ENCODE measurements at regions not wholly inside any gene's neighbourhood (a gene's known extent, or its start where the extent isn't known, plus 50 kb on each side); places are given as distances from the start of the nearest gene placed in this dataset.

DNA sequence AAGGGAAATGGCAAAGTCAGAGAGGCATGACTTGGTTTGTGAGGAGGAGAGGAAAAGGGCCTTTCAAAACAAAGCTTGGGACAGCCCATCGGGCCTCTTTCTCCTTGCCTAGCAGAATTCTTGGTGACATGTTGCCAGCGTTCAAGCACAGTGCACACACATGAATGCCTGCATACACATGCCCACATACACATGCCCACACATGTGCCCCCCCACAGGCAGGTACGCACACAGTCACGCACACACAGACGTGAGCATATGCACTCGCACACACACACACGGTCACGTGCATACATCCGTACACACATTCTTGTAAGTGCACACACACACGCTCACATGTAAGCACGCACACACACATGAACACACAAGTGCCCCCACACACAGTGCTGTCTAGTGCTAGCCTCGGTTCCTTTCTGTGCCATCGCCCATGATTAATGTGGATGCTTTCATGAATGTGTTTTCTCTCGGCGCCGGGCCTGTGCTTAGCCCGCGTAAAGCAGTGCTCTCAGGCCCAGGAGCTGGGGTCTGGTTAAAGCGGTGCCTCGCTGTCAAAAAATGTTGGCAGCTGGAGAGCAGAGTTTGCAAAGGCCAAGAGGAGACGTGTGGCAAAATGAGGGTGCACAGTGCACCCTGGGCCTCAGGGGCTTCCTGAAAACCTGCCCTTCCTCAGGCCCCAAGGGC lies 328.8 kb upstream of the DIO3 start (continued):
- TF ChIP-seq ZNF462 (CRISPR knock-in tag; IDR thresholded peaks at IDR 0.05) (no peak), ETS1 (IDR thresholded peaks at IDR 0.05) (no peak), EZH2phosphoT487 (IDR thresholded peaks at IDR 0.05; ENCODE audit: unreplicated experiment) (no peak), ZNF331 (CRISPR knock-in tag; IDR thresholded peaks at IDR 0.05; ENCODE audit: low read depth) (no peak), EZH2 (IDR thresholded peaks at IDR 0.05; ENCODE audit: low read depth, unreplicated experiment) (no peak), CREB1 (CRISPR knock-in tag; IDR thresholded peaks at IDR 0.05; ENCODE audit: low read depth) (no peak), POLR2AphosphoS5 (IDR thresholded peaks at IDR 0.05; ENCODE audit: low read depth) (no peak), JUNB (IDR thresholded peaks at IDR 0.05; ENCODE audit: unreplicated experiment) (no peak), CTCF (conservative IDR thresholded peaks at IDR 0.05; ENCODE audit: low read depth in 2 of 2) (no peak), NANOG (IDR thresholded peaks at IDR 0.05; ENCODE audit: borderline replicate concordance) (no peak)
